Ishikawa (cell line): ENCODE measurements at regions not wholly inside any gene's neighbourhood (a gene's known extent, or its start where the extent isn't known, plus 50 kb on each side); places are given as distances from the start of the nearest gene placed in this dataset.

Source experiments
- CEBPB ChIP-seq: IDR thresholded peaks from 2 replicates; pipeline ENCODE4 v1.6.1; 2012
- EP300 ChIP-seq: IDR thresholded peaks from 2 replicates; pipeline ENCODE4 v1.6.1; 2012; ENCODE audit warnings: borderline replicate concordance
- RAD21 ChIP-seq: IDR thresholded peaks from 2 replicates; pipeline ENCODE4 v1.6.1; 2012; ENCODE audit warnings: low read depth
- YY1 ChIP-seq: IDR thresholded peaks from 2 replicates; pipeline ENCODE4 v1.6.1; 2012; ENCODE audit warnings: low read depth
- TF ChIP-seq, protein P1 (sequence below): IDR thresholded peaks from 2 replicates; pipeline ENCODE4 v1.6.1; 2012

- TF ChIP-seq EP300 (no peak), YY1 (no peak), CEBPB (no peak), RAD21 (no peak)
- TF ChIP-seq, protein P1, sequence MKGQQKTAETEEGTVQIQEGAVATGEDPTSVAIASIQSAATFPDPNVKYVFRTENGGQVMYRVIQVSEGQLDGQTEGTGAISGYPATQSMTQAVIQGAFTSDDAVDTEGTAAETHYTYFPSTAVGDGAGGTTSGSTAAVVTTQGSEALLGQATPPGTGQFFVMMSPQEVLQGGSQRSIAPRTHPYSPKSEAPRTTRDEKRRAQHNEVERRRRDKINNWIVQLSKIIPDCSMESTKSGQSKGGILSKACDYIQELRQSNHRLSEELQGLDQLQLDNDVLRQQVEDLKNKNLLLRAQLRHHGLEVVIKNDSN: no peak
Measured at GRCh38 chr10:64507651-64508028, 986.4 kb downstream of the REEP3 start.
